Epithelial cell of proximal tubule (primary cell): ENCODE measurements at regions not wholly inside any gene's neighbourhood (a gene's known extent, or its start where the extent isn't known, plus 50 kb on each side); places are given as distances from the start of the nearest gene placed in this dataset.

Experiments
- DNase-seq: peaks from one replicate; pipeline ENCODE4 v3.0.0-alpha.2; 2011; ENCODE audit warnings: low read depth
- H3K4me3 ChIP-seq: 2 replicates; pipeline ENCODE4 v1.5.1; 2011; ENCODE audit warnings: low read depth, mild to moderate bottlenecking, low read length
- CTCF ChIP-seq: conservative IDR thresholded peaks from 2 replicates; pipeline ENCODE4 v1.5.1; 2012; ENCODE audit warnings: low read depth, mild to moderate bottlenecking, low read length

GRCh38 chr18:61199171-61199848 is 133.9 kb upstream of the CDH20 start:
- no peak for DNase-seq
- TF ChIP-seq CTCF = no peak
- no peak overlapping the region for H3K4me3 ChIP-seq

- H3K4me3 ChIP-seq = no peak overlapping the region
- no peak for DNase-seq
These were observed 131.7 kb upstream of the CDH20 start for GRCh38 chr18:61201511-61201910.

GRCh38 chr18:61203151-61203550 is 130.1 kb upstream of the CDH20 start:
- TF ChIP-seq CTCF = no peak
- no peak for DNase-seq
- no peak overlapping the region for H3K4me3 ChIP-seq

More at GRCh38 chr18:61201511-61201910, 131.7 kb upstream of the CDH20 start:
- TF ChIP-seq CTCF = no peak

GRCh38 chr18:61209801-61210200 is 123.4 kb upstream of the CDH20 start:
- DNase-seq = no peak
- TF ChIP-seq CTCF = no peak
- no peak overlapping the region for H3K4me3 ChIP-seq

- DNase-seq = no peak
- H3K4me3 ChIP-seq = no peak overlapping the region
- TF ChIP-seq CTCF = no peak
These were observed 117.2 kb upstream of the CDH20 start for GRCh38 chr18:61216051-61216450.

GRCh38 chr18:61222206-61222605 is 111.0 kb upstream of the CDH20 start:
- H3K4me3 ChIP-seq = no peak overlapping the region
- no peak for DNase-seq
- TF ChIP-seq CTCF = no peak

GRCh38 chr18:61225336-61225735 is 107.9 kb upstream of the CDH20 start:
- TF ChIP-seq CTCF = no peak
- H3K4me3 ChIP-seq = no peak overlapping the region
- DNase-seq = no peak
